Left ventricle myocardium inferior (tissue), 1 donor: ENCODE measurements at regions not wholly inside any gene's neighbourhood (a gene's known extent, or its start where the extent isn't known, plus 50 kb on each side); places are given as distances from the start of the nearest gene placed in this dataset.

ENCODE experiments used
- DNase-seq: peaks from one replicate; pipeline ENCODE4 v3.0.0-alpha.2; 2020
- H3K27ac ChIP-seq: fragments of 200-600 bp; replicated peaks from 2 replicates; pipeline ENCODE4 v1.8.0; 2021
- H3K27me3 ChIP-seq: fragments of 200-600 bp; 2 replicates; pipeline ENCODE4 v1.8.0; 2021; ENCODE audit warnings: low read depth
- H3K36me3 ChIP-seq: fragments of 200-600 bp; 2 replicates; pipeline ENCODE4 v1.8.0; 2021
- H3K4me1 ChIP-seq: fragments of 200-600 bp; 2 replicates; pipeline ENCODE4 v1.8.0; 2021
- H3K4me3 ChIP-seq: fragments of 200-600 bp; 2 replicates; pipeline ENCODE4 v1.8.0; 2021; ENCODE audit warnings: mild to moderate bottlenecking, moderate library complexity
- H3K9me3 ChIP-seq: fragments of 200-600 bp; replicated peaks from 2 replicates; pipeline ENCODE4 v1.8.0; 2021
- intact Hi-C: fragments of 100-400 bp; cut with micrococcal nuclease; formaldehyde crosslinking; loops from one replicate; pipeline ENCODE4 v1.11.0; 2022
- TF ChIP-seq, protein P1 (sequence below): fragments of 200-600 bp; IDR thresholded peaks from 2 replicates; pipeline ENCODE4 v1.8.0; 2021; ENCODE audit warnings: antibody characterized with exemption, mild to moderate bottlenecking, borderline replicate concordance
- donor health status: DM: no; HTN: yes; CAD: no; lungs with severe emphysema.

- intact Hi-C loops = no loop called here
- no peaks in the 10 kb centered on the region for H3K4me1 ChIP-seq
- H3K27me3 ChIP-seq = no peaks in the 10 kb centered on the region
- no peaks in the 10 kb centered on the region for H3K9me3 ChIP-seq
- DNase-seq = no peak
- no peak overlapping the region for H3K4me3 ChIP-seq
- no peak overlapping the region for H3K27ac ChIP-seq
- no peaks in the 10 kb centered on the region for H3K36me3 ChIP-seq
- TF ChIP-seq, protein P1, sequence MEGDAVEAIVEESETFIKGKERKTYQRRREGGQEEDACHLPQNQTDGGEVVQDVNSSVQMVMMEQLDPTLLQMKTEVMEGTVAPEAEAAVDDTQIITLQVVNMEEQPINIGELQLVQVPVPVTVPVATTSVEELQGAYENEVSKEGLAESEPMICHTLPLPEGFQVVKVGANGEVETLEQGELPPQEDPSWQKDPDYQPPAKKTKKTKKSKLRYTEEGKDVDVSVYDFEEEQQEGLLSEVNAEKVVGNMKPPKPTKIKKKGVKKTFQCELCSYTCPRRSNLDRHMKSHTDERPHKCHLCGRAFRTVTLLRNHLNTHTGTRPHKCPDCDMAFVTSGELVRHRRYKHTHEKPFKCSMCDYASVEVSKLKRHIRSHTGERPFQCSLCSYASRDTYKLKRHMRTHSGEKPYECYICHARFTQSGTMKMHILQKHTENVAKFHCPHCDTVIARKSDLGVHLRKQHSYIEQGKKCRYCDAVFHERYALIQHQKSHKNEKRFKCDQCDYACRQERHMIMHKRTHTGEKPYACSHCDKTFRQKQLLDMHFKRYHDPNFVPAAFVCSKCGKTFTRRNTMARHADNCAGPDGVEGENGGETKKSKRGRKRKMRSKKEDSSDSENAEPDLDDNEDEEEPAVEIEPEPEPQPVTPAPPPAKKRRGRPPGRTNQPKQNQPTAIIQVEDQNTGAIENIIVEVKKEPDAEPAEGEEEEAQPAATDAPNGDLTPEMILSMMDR = no peak
Measured at GRCh38 chr6:21310568-21311140, 282.9 kb upstream of the SOX4 start.

DNA sequence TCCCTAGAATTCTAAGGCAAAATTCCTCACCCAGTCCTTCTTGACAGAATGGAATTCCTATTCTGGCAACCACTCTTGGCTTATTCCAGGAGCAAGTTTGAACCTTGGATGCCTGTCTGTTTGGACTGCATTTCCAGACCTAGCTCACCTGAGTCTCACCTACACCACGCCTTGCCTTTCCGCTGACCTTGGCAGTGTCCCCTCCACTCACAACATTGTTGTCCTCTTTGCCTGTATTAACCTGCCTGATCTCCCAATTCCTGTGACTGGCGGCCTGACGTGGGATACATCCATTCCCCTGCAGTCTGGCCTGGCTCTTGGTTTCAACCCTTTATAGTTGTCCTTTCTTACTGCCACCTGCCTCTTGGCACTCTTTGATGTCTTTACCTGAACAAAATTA is 281.4 kb upstream of the SOX4 start:
- Histone ChIP-seq H3K4me3 (no peak overlapping the region), H3K9me3 (no peaks in the 10 kb centered on the region), H3K4me1 (no peaks in the 10 kb centered on the region), H3K36me3 (no peaks in the 10 kb centered on the region), H3K27me3 (no peaks in the 10 kb centered on the region), H3K27ac (no peak overlapping the region)
- intact Hi-C loops = no loop called here
- DNase-seq = no peak
- TF ChIP-seq, protein P1 = no peak

GRCh38 chr6:21317642-21318041 is 275.9 kb upstream of the SOX4 start:
- no peak overlapping the region for H3K4me3 ChIP-seq
- no peak for DNase-seq
- H3K36me3 ChIP-seq = no peaks in the 10 kb centered on the region
- H3K9me3 ChIP-seq = peaks cover 17% of the 10 kb centered on the region
- intact Hi-C loops = no loop called here
- TF ChIP-seq, protein P1 = no peak
- no peaks in the 10 kb centered on the region for H3K4me1 ChIP-seq
- no peak overlapping the region for H3K27ac ChIP-seq
- no peaks in the 10 kb centered on the region for H3K27me3 ChIP-seq

- H3K4me3 ChIP-seq = no peak overlapping the region
- no peak overlapping the region for H3K27ac ChIP-seq
- H3K4me1 ChIP-seq = no peaks in the 10 kb centered on the region
- H3K9me3 ChIP-seq = peaks cover 17% of the 10 kb centered on the region
- TF ChIP-seq, protein P1 = no peak
- H3K27me3 ChIP-seq = no peaks in the 10 kb centered on the region
- intact Hi-C loops = no loop called here
- H3K36me3 ChIP-seq = no peaks in the 10 kb centered on the region
- no peak for DNase-seq
Measured at GRCh38 chr6:21321076-21321475, 272.5 kb upstream of the SOX4 start.

GRCh38 chr6:21321531-21321930 is 272.0 kb upstream of the SOX4 start:
- Histone ChIP-seq H3K27me3 (no peaks in the 10 kb centered on the region), H3K27ac (no peak overlapping the region), H3K4me1 (no peaks in the 10 kb centered on the region), H3K9me3 (peaks cover 17% of the 10 kb centered on the region), H3K4me3 (no peak overlapping the region), H3K36me3 (no peaks in the 10 kb centered on the region)
- no peak for DNase-seq
- intact Hi-C loops = no loop called here
- TF ChIP-seq, protein P1 = no peak
